ENCODE measurements at regions not wholly inside any gene's neighbourhood (a gene's known extent, or its start where the extent isn't known, plus 50 kb on each side); places are given as distances from the start of the nearest gene placed in this dataset.

DNA sequence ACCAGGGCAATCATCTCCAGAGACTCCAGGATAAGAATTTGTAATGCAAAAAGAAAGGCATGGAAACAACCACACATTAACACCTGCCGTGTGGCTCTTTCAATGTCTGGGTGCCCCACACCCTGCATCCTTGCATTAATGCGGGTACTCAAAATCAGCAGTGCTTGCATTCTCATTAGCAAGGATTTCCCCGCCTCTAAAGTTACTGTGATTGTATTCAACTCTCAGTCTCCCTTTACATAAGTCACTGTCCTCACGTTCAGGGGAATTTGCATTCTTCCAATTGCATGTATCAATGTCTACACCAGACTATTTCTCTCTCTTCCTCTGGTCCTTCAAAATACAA lies 324.3 kb downstream of the FOXL1 start:
- TF ChIP-seq JUN (CRISPR knock-in tag; IDR thresholded peaks at IDR 0.05) (no peak), OVOL2 (CRISPR knock-in tag; IDR thresholded peaks at IDR 0.05; ENCODE audit: borderline replicate concordance) (no peak), ZNF121 (CRISPR knock-in tag; IDR thresholded peaks at IDR 0.05) (no peak), CREB1 (CRISPR knock-in tag; IDR thresholded peaks at IDR 0.05) (no peak), IRF2 (CRISPR knock-in tag; IDR thresholded peaks at IDR 0.05; ENCODE audit: borderline replicate concordance, low read depth) (no peak), TP53 (CRISPR knock-in tag; IDR thresholded peaks at IDR 0.05) (no peak)
- TF ChIP-seq, protein P1, sequence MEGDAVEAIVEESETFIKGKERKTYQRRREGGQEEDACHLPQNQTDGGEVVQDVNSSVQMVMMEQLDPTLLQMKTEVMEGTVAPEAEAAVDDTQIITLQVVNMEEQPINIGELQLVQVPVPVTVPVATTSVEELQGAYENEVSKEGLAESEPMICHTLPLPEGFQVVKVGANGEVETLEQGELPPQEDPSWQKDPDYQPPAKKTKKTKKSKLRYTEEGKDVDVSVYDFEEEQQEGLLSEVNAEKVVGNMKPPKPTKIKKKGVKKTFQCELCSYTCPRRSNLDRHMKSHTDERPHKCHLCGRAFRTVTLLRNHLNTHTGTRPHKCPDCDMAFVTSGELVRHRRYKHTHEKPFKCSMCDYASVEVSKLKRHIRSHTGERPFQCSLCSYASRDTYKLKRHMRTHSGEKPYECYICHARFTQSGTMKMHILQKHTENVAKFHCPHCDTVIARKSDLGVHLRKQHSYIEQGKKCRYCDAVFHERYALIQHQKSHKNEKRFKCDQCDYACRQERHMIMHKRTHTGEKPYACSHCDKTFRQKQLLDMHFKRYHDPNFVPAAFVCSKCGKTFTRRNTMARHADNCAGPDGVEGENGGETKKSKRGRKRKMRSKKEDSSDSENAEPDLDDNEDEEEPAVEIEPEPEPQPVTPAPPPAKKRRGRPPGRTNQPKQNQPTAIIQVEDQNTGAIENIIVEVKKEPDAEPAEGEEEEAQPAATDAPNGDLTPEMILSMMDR (IDR thresholded peaks at IDR 0.05): no peak
- TF ChIP-seq, protein P2, sequence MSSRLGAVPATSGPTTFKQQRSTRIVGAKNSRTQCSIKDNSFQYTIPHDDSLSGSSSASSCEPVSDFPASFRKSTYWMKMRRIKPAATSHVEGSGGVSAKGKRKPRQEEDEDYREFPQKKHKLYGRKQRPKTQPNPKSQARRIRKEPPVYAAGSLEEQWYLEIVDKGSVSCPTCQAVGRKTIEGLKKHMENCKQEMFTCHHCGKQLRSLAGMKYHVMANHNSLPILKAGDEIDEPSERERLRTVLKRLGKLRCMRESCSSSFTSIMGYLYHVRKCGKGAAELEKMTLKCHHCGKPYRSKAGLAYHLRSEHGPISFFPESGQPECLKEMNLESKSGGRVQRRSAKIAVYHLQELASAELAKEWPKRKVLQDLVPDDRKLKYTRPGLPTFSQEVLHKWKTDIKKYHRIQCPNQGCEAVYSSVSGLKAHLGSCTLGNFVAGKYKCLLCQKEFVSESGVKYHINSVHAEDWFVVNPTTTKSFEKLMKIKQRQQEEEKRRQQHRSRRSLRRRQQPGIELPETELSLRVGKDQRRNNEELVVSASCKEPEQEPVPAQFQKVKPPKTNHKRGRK (CRISPR knock-in tag; IDR thresholded peaks at IDR 0.05; ENCODE audit: borderline replicate concordance): no peak
- TF ChIP-seq, protein P3, sequence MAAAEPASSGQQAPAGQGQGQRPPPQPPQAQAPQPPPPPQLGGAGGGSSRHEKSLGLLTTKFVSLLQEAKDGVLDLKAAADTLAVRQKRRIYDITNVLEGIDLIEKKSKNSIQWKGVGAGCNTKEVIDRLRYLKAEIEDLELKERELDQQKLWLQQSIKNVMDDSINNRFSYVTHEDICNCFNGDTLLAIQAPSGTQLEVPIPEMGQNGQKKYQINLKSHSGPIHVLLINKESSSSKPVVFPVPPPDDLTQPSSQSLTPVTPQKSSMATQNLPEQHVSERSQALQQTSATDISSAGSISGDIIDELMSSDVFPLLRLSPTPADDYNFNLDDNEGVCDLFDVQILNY (CRISPR knock-in tag; IDR thresholded peaks at IDR 0.05): no peak
